HepG2 (cell line): ENCODE measurements at regions not wholly inside any gene's neighbourhood (a gene's known extent, or its start where the extent isn't known, plus 50 kb on each side); places are given as distances from the start of the nearest gene placed in this dataset.

ENCODE experiments used
- BHLHE40 ChIP-seq: IDR thresholded peaks from 2 replicates; pipeline ENCODE4 v1.6.1; 2011; ENCODE audit warnings: low read length, improper control_type of control experiment
- REPIN1 ChIP-seq: sonication (generic); formaldehyde crosslinking; IDR thresholded peaks from 2 replicates; pipeline ENCODE4 v1.8.0; 2022; ENCODE audit warnings: missing genetic modification reagents, low read depth, mild to moderate bottlenecking, borderline replicate concordance
- ZNF768 ChIP-seq: sonication (generic); formaldehyde crosslinking; IDR thresholded peaks from 2 replicates; pipeline ENCODE4 v1.4.0; 2020; ENCODE audit warnings: missing genetic modification reagents
- TF ChIP-seq, protein P1 (sequence below): sonication (generic); formaldehyde crosslinking; IDR thresholded peaks from 2 replicates; pipeline ENCODE4 v1.5.0; 2020; ENCODE audit warnings: mild to moderate bottlenecking, missing genetic modification reagents, moderate library complexity

DNA sequence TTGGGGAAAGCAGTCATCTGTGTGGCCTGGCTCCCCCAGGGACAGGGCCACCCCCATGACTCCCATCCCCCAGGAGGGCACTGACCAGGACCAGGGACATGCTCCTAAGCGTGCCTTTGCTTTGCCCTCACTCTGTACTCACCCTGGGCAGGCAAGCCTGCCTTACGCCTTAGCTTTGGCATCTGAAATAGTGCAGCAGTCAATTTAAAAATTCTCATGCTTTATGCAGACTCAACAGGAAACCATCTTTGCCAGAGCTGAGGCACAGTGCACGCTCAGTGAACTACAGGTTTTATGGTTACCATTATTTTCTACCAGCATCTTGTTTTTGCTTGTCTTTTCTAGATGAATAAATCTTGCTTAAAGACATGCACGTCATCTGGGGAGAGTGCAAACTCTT lies 323.5 kb downstream of the IRX2 start:
- TF ChIP-seq, protein P1, sequence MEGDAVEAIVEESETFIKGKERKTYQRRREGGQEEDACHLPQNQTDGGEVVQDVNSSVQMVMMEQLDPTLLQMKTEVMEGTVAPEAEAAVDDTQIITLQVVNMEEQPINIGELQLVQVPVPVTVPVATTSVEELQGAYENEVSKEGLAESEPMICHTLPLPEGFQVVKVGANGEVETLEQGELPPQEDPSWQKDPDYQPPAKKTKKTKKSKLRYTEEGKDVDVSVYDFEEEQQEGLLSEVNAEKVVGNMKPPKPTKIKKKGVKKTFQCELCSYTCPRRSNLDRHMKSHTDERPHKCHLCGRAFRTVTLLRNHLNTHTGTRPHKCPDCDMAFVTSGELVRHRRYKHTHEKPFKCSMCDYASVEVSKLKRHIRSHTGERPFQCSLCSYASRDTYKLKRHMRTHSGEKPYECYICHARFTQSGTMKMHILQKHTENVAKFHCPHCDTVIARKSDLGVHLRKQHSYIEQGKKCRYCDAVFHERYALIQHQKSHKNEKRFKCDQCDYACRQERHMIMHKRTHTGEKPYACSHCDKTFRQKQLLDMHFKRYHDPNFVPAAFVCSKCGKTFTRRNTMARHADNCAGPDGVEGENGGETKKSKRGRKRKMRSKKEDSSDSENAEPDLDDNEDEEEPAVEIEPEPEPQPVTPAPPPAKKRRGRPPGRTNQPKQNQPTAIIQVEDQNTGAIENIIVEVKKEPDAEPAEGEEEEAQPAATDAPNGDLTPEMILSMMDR (CRISPR knock-in tag) = no peak
- TF ChIP-seq REPIN1 (CRISPR knock-in tag) (no peak), ZNF768 (CRISPR knock-in tag) (no peak), BHLHE40 (no peak)
